NOMO-1 treated with dmso at 0.1 percent for 144 hours (cell line): ENCODE measurements at regions not wholly inside any gene's neighbourhood (a gene's known extent, or its start where the extent isn't known, plus 50 kb on each side); places are given as distances from the start of the nearest gene placed in this dataset.
"Not testable (repeated sequence)": the region's sequence is repeated elsewhere in the genome, so short reads cannot be mapped to it uniquely, and the experiment has no call there.

Experiments
- DNase-seq: peaks from one replicate; lab custom pipeline; 2025; ENCODE audit not compliant: unreplicated experiment; lab: John Stamatoyannopoulos, UW

- DNase-seq = no peak
These were observed 243.3 kb upstream of the RNF32 start for GRCh38 chr7:156397249-156397648.

GRCh38 chr7:156389116-156389692, 251.4 kb upstream of the RNF32 start:
- DNase-seq = no peak

- DNase-seq = no peak
These were observed 254.5 kb upstream of the RNF32 start for GRCh38 chr7:156386097-156386496.

- DNase-seq = no peak
These were observed 255.9 kb upstream of the RNF32 start for GRCh38 chr7:156384706-156385105.

- DNase-seq = no peak
These were observed 257.0 kb upstream of the RNF32 start for GRCh38 chr7:156383526-156383925.

- DNase-seq = no peak
These were observed 260.3 kb upstream of the RNF32 start for GRCh38 chr7:156380261-156380660.

GRCh38 chr7:156379324-156380070, 261.1 kb upstream of the RNF32 start:
- no peak for DNase-seq

- no peak for DNase-seq
These were observed 261.8 kb upstream of the RNF32 start for GRCh38 chr7:156378806-156379205.

- DNase-seq = no peak
These were observed 264.3 kb upstream of the RNF32 start for GRCh38 chr7:156376317-156376716.

GRCh38 chr7:156374335-156374734, 266.2 kb upstream of the RNF32 start:
- no peak for DNase-seq

- DNase-seq = not testable (repeated sequence)
These were observed 270.6 kb upstream of the RNF32 start for GRCh38 chr7:156369929-156370328.

- DNase-seq = no peak
These were observed 272.3 kb upstream of the RNF32 start for GRCh38 chr7:156368053-156368843.

GRCh38 chr7:156363751-156364150, 276.8 kb upstream of the RNF32 start:
- no peak for DNase-seq

GRCh38 chr7:156360835-156361234, 279.7 kb upstream of the RNF32 start:
- DNase-seq = no peak

- DNase-seq = no peak
These were observed 284.0 kb upstream of the RNF32 start for GRCh38 chr7:156356551-156356950.

- DNase-seq = no peak
These were observed 287.2 kb upstream of the RNF32 start for GRCh38 chr7:156353352-156353751.

GRCh38 chr7:156347703-156348248, 292.8 kb upstream of the RNF32 start:
- not testable (repeated sequence) for DNase-seq

- no peak for DNase-seq
These were observed 293.4 kb upstream of the RNF32 start for GRCh38 chr7:156347132-156347531.

- DNase-seq = no peak
These were observed 296.0 kb upstream of the RNF32 start for GRCh38 chr7:156344595-156344994.

GRCh38 chr7:156334636-156335035, 305.9 kb upstream of the RNF32 start:
- no peak for DNase-seq

GRCh38 chr7:156327916-156328315, 312.7 kb upstream of the RNF32 start:
- no peak for DNase-seq

GRCh38 chr7:156327474-156327873, 313.1 kb upstream of the RNF32 start:
- no peak for DNase-seq
